Endothelial cell (in vitro differentiated cells): ENCODE measurements at regions not wholly inside any gene's neighbourhood (a gene's known extent, or its start where the extent isn't known, plus 50 kb on each side); places are given as distances from the start of the nearest gene placed in this dataset.

Experiments
- DNase-seq: peaks from one replicate; pipeline ENCODE4 v3.0.0; 2021; ENCODE audit warnings: low spot score
- H3K27ac Mint-ChIP-seq: one replicate; pipeline ENCODE4 v1.8.0; 2021; ENCODE audit warnings: mixed read lengths, inconsistent platforms; ENCODE audit not compliant: unreplicated experiment
- H3K27me3 Mint-ChIP-seq: one replicate; pipeline ENCODE4 v1.8.0; 2021; ENCODE audit warnings: mild to moderate bottlenecking, moderate library complexity, mixed read lengths, inconsistent platforms; ENCODE audit not compliant: unreplicated experiment
- H3K36me3 Mint-ChIP-seq: one replicate; pipeline ENCODE4 v1.8.0; 2021; ENCODE audit warnings: mild to moderate bottlenecking, low read depth, mixed read lengths, inconsistent platforms; ENCODE audit not compliant: unreplicated experiment
- H3K4me1 Mint-ChIP-seq: one replicate; pipeline ENCODE4 v1.8.0; 2021; ENCODE audit warnings: mild to moderate bottlenecking, mixed read lengths, inconsistent platforms; ENCODE audit not compliant: unreplicated experiment
- H3K4me3 Mint-ChIP-seq: one replicate; pipeline ENCODE4 v1.8.0; 2021; ENCODE audit warnings: mild to moderate bottlenecking, mixed read lengths, inconsistent platforms; ENCODE audit not compliant: unreplicated experiment
- H3K9me3 Mint-ChIP-seq: one replicate; pipeline ENCODE4 v1.8.0; 2021; ENCODE audit warnings: mixed read lengths, inconsistent platforms; ENCODE audit not compliant: unreplicated experiment
- CTCF ChIP-seq: fragments of 200-600 bp; sonication (generic); IDR thresholded peaks from one replicate; pipeline ENCODE4 v1.5.0; 2021; ENCODE audit warnings: antibody characterized with exemption; ENCODE audit not compliant: unreplicated experiment

DNA sequence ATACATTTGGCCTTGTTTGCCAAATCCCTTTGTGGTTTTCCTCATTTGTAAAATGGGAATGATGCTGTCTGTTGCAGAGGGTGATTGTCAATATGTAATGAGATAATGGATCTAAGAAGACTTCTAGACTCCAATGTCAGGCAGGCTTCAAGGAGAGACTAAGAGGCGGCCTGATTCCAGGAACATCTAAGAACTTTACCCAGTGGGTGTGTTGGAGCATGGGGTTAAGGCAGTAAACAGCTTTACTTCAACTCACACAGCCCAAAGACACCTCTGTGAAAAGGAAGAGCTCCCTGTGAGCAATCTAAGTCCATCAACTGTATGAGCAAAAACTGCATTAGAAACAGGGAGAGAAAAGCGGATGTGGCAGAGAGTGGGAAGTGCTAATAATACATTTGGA lies 560.6 kb downstream of the PDCD6IP start:
- Mint-ChIP-seq H3K36me3 (no peaks in the 10 kb centered on the region), H3K27me3 (no peaks in the 10 kb centered on the region), H3K27ac (no peak overlapping the region), H3K9me3 (no peaks in the 10 kb centered on the region), H3K4me1 (no peaks in the 10 kb centered on the region), H3K4me3 (no peak overlapping the region)
- TF ChIP-seq CTCF, result no peak
- DNase-seq, result no peak

DNA sequence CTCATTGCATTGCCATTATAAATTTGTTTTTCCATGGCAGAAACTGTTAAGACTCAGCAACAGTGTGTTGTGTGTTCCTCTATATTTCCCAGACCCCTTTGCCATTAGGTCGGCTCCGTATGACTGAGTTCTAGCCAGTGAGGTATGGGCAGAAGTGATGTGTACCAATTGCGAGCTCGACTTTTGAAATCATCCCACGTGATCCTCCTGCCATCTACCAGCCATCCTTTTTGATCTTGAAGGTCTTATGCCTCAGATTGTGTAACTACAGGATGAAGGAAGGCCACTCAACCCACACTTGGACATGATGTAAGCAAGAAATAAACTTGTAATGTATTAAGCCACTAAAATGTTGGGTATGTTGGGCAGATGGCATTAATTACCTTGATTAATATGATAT lies 562.3 kb downstream of the PDCD6IP start:
- Mint-ChIP-seq H3K27ac (no peak overlapping the region), H3K27me3 (no peaks in the 10 kb centered on the region), H3K36me3 (no peaks in the 10 kb centered on the region), H3K4me1 (no peaks in the 10 kb centered on the region), H3K4me3 (no peak overlapping the region), H3K9me3 (no peaks in the 10 kb centered on the region)
- DNase-seq, result no peak
- no peak for TF ChIP-seq CTCF

- no peak for TF ChIP-seq CTCF
- no peaks in the 10 kb centered on the region for H3K36me3 Mint-ChIP-seq
- no peak overlapping the region for H3K4me3 Mint-ChIP-seq
- H3K27me3 Mint-ChIP-seq, result no peaks in the 10 kb centered on the region
- H3K9me3 Mint-ChIP-seq, result no peaks in the 10 kb centered on the region
- H3K27ac Mint-ChIP-seq, result no peak overlapping the region
- no peak for DNase-seq
- no peaks in the 10 kb centered on the region for H3K4me1 Mint-ChIP-seq
These were observed 563.5 kb downstream of the PDCD6IP start for GRCh38 chr3:34361921-34362320.

- Mint-ChIP-seq H3K27ac (no peak overlapping the region), H3K4me3 (no peak overlapping the region), H3K36me3 (no peaks in the 10 kb centered on the region), H3K27me3 (no peaks in the 10 kb centered on the region), H3K4me1 (no peaks in the 10 kb centered on the region), H3K9me3 (no peaks in the 10 kb centered on the region)
- no peak for DNase-seq
- no peak for TF ChIP-seq CTCF
These were observed 564.5 kb downstream of the PDCD6IP start for GRCh38 chr3:34362910-34363309.

DNA sequence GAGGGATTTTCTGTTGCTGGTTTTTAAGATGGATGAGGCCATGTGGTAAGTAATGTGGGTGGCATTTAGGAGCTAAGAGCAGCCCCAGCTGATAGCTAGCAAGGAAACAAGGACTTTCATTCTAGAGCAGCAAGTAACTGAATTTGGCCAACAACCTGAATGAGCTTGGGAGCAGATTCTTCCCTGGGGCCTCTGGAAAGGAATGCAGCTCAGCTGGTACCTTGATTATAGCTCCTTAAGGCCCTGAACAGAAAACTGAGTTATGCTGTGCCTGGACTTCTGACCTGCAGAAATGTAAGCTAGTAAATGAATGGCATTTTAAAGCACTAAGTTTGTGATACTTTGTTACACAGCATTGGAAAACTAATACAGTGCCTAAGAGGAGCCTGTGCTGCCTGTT lies 565.5 kb downstream of the PDCD6IP start:
- H3K27ac Mint-ChIP-seq, result no peak overlapping the region
- no peak for DNase-seq
- H3K9me3 Mint-ChIP-seq, result no peaks in the 10 kb centered on the region
- no peaks in the 10 kb centered on the region for H3K36me3 Mint-ChIP-seq
- no peak overlapping the region for H3K4me3 Mint-ChIP-seq
- H3K27me3 Mint-ChIP-seq, result no peaks in the 10 kb centered on the region
- TF ChIP-seq CTCF, result no peak
- no peaks in the 10 kb centered on the region for H3K4me1 Mint-ChIP-seq
